GM18511 (cell line): ENCODE measurements at regions not wholly inside any gene's neighbourhood (a gene's known extent, or its start where the extent isn't known, plus 50 kb on each side); places are given as distances from the start of the nearest gene placed in this dataset.

ENCODE experiments used
- ATAC-seq: cut with Tn5 transposase; IDR thresholded peaks from one replicate; pipeline ENCODE4 v1.9.1; 2021; ENCODE audit warnings: mild to moderate bottlenecking, moderate library complexity; ENCODE audit not compliant: unreplicated experiment

DNA sequence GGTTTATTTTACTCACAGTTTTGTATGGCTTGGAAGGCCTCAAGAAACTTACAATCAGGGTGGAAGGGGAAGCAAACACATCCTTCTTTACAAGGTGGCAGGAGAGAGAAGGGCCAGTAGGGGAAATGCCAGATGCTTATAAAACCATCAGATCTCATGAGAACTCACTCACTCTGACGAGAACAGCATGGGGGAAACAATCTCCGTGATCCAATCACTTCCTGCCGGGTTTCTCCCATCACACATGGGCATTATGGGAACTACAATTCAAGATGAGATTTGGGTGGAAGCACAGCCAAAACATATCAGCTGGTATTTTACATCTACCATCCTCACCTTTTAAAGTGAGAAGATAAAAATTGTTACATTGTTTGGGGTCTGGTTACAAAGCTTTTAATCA is 427.9 kb upstream of the CDH7 start:
- no peak for ATAC-seq

DNA sequence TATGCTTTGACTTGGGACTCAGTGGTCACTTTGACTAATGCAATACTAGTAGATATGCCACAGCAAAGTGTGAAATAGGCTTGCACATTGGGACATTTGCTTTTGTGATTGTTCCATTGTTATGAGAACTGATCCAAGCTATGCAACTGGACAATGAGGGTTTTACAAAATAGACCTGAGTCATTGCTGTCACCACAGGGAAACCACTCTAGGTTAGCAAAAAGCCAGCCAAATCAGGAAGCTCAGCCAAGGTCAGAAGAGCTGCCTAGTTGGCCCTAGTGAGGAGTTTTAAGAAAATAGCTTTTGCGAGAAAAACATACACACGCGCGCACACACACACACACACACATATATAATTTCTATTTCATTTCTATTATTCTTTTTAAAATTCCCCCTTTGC is 452.4 kb upstream of the CDH7 start:
- no peak for ATAC-seq

DNA sequence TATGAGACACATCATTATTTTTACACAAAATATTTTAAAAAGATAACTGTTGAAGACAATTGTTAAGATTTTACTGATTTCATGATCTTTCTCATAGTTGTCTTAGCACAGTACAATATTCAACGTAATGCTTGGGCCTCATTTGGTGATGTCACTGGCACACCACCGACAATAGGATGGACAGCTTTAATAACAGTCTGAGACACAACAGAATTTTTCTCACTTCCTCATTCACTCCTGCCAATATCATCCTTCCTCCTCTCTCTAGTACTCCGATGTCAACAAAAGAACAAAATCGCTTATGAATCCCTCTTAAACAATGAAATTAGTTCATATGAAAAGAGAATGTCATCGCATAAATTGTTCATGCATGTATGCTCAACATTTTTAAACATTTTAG is 461.9 kb upstream of the CDH7 start:
- no peak for ATAC-seq

DNA sequence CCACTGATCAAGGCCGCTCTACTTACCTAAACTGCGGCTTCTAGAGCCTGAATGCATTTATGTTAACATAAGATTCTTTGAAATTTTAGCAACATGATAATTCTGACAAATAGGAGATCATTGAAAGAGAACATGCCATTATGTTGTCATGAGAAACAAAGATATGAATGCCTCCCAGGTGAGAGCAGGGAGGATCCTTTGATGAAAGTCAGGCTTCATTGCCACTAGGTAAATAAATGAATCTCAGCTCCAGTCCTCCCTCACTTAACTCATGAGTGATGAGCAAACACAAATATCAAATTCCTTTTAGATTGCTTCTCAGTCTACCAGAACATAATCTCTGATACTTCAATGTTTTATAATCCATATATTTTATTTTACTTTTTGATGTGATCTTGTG is 463.2 kb upstream of the CDH7 start:
- no peak for ATAC-seq

DNA sequence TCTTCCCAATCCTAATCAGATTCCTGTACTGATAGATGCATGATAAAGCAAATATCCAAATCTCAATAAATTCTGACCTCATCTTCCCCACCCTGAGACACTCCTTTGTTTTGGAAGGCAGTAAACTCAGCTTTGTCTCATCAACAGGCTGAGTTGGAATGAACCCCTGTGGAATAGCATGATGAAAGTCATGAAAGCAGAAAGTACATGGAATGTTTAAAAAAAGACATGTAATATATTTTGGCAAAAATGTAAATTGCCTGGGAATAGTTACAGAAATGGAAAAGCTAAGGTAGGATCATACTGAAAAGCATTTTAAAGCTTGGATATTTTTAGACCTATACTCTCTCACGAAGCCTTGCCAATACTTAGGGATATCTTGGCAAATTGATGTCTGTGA is 468.7 kb upstream of the CDH7 start:
- ATAC-seq = no peak

DNA sequence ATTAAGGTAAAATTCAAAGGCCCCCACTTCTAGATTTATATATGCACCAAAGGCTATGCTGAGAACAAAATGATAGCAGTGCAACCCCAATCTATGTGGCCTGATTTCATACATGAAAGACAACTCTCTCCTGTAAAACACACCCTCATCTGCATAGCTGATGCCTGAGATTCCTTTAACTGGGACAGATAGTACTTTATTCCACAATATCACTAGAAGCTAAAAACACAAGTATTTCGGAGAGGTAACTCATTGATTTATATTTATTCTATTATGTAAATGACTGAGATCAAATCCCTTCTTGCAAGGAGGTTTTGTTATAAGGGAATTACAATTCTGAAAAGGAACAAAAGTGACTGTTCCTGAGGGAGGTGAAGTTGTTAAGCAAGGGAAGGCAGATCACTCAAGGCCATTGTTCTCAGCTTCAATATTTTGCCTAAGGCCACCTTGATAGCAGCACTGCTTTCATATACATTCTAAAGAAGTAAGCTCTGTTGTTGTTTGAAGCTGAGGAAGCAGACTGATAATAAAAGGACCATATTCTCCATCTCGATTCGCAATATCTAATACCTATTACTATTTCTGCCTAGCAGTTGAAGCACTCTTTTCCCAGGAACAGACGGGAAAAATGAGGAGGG is 471.0 kb upstream of the CDH7 start:
- no peak for ATAC-seq

DNA sequence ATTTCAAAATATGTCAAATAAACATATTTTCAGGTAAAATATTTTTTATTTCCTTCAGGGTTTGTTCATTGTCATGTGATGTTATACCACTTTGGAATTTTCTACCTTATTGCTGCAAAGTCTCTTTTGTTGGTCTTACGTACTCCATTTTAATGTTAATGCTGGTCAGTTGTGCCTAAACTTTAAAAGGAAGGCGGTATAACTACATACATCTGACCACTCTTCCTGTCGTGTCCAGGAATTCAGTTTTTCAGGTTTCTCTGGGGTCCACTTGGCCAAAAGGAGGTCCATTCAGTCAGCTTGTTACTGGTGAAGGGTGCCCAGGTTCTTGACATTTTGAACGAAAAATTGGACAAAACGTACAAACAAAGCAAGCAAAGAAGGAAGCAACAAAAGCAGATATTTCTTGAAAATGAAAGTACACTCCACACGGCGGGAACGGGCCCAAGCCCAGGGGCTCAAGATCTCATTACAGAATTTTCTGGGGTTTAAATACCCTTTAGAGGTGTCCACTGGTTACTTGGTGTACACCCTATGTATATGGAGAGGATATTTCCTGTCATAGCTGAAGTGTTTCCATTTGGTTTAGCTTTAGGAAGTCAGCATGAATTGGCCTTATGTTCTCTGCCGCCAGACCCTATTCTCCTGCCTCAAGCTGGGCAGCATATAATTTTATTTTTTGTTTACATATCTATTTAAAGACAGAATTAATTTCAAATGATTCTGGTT is 471.7 kb upstream of the CDH7 start:
- ATAC-seq = no peak

DNA sequence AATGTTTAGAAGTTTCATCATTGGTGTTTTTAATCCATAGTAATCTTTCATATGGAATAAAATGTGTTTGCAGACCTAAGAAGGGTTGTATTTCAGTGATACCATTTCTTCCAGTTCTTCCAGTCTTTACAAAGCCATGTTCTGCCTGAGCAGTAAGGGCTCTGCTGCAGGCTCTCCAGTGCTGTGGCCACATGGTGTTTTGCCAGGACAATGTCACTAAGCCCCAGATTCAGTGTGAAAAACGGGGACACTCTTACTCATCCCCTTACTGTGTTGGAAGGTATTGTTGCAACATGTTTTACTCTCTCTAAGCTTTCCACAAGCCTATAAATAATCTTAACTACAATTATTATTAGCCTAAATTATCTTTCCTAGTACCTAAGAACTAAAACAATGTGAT is 481.4 kb upstream of the CDH7 start:
- ATAC-seq = no peak

DNA sequence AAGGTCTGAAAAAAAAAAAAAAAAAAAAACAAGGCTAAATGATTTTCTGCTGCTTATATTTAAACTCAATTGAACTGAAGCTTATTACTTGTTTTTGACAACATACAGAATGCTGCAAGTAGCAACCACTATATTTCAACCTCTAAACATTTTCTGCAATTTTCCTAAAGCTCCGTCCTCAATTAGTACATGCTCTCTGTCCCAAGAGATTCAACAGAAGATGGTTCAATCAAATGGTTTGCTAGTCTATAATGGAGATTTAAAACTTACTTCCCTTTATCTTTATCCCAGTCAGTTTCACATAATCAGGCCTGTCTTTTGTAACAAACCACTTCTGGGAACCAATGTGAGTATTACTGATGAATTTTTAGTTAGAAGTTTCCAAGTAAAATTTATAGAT is 485.1 kb upstream of the CDH7 start:
- no peak for ATAC-seq

DNA sequence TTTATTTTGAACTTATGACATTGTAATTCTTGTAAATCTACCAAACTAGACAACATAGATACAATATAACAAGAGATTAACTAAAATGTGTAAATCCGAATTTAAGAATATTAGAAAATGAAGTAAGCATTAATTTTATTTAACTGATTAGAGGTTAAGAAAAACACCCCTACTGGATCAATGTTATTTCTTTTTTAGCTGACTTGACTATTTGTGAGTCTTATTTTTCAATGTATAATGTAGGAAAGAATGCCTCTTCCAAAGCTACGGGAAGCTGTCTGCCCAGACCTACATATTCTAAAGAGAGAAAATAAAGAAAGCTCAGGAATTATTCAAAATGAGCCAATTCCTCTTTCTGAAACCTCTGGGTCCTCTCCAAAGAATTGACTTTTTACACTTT is 490.8 kb upstream of the CDH7 start:
- no peak for ATAC-seq

DNA sequence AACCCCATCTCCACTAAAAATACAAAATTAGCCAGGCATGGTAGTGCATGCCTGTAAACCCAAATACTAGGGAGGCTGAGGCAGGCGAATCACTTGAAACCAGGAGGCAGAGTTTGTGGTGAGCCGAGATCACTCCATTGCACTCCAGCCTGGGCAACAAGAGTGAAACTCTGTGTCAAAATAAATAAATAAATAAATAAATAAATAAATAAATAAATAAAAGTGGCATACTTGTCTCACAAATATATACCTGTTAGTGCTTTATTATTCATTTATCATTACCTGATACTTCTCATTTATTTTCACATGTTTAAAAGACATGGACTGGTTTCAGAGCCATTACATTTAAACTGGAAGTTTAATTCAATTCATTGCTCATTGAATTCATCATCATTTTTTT is 491.4 kb upstream of the CDH7 start:
- ATAC-seq = no peak

DNA sequence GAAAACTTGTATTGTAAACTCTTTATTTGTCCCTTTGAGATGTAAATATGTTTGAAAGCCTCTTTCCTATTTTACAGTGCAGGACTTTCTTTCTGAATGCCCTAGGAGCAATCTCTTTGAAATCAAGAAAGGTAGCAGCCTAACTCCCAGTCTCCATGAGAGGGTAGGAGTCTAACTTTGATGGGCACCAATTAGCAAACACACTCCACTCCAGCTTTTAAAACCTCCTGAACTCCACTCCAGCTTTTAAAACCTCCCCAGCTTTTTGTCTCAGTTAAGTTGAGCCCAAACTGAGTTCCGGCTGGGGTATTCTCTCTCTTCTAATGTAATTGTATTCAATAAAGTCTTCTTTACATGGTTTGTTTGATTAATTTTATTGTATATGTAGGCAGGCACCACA is 493.7 kb upstream of the CDH7 start:
- ATAC-seq = no peak

DNA sequence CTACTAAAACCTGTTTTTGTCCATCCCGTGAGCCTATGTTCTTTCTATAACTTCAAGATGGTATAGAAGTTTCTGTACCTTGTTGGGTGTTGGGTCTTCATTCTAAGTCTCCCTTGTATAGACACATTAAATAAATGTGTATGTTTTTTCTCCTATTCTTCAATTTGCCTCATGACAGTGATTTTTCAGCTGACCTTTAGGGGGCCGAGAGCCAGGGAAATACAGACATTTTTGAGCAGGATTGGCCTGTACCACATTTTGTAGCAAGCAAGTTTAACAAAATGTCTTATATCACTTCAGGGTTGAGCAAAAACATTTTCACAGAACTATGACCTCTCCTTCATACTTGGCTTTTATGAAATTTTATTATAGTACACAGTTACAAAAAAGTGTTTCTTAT is 495.4 kb upstream of the CDH7 start:
- ATAC-seq = no peak

DNA sequence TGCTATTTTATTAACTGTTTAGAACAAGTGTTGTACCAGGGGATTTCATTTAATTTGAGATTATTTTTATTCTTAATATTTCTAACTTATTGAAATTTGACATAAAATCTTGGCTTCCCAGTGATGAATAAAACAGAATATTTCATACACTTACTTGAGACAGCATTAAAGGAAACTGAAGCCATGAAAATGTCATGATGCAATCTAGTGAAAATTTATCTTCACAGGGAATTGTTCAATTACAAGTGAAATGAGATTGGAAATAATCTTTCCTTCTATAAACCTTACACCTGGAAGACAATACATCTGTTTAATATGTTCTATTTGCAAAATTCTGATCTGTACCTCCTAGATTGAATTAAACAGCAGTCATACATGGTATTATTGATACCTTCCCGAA is 511.0 kb upstream of the CDH7 start:
- no peak for ATAC-seq

DNA sequence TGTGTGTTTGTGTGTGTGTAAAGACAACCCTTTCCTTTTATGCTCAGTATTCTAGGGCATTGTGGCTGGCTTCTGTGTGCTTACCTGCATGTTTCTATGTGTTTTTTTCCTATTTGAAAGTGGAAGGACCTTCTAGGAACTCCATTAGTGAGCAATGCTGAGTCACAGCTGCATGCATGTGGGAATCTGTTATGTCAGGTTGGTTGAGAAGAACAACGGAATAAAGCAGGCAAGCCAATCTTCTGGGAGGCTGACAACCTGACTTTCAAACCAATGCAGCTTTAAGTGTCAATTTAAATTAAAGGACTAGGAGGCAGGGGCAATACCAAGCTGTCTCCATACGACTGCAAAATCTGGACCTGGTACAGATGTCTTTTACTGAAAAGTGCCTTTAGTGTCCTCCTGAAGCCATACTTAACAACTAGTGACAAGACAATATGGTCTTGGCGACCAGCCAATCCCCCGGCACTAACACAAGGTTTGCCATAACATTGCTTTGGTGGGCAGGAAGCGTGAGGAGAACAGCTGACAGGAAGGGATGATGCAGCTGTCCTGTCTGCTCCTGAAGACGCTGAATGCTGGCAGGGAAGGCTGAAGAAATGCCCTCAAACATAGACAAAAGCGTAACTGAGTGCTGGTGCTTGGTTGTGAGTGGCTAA is 514.7 kb upstream of the CDH7 start:
- no peak for ATAC-seq

DNA sequence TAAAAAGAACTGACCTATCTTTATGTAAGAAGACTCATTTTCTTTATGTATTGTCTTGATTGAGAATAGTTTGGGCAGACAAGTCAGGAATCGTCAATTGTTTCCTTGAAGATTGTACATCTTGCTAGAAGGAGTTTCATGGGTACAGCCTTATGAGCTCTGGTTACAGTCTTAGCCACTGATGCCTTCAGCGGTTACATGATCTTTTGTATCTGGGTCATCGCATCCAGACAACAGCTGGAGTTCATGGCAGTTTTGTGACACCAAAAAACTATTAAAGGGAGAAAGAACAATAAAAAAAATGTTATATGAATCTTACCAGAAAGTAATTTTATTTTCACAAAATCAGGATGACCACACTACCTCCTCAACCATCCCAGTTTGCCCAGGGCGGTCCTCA is 520.5 kb upstream of the CDH7 start:
- ATAC-seq = no peak

DNA sequence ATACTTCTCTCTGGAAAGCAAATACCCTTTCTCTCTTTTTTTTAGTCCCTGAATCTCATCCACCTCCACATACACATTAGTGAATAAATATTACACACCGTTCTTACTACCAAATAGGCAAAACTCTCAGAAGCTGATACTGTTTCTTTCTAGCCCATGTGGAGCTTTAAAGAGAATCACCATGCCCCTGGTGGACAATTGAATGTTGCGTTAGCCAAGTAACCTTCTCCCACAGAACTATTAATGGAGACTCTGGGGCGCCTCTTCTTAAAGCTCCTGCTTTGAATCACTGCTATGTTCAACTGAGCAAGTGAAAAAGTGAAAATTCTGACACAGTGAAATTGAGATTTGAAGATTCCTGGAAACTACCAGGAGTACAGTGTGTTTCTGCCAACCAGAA is 522.8 kb upstream of the CDH7 start:
- ATAC-seq = no peak

DNA sequence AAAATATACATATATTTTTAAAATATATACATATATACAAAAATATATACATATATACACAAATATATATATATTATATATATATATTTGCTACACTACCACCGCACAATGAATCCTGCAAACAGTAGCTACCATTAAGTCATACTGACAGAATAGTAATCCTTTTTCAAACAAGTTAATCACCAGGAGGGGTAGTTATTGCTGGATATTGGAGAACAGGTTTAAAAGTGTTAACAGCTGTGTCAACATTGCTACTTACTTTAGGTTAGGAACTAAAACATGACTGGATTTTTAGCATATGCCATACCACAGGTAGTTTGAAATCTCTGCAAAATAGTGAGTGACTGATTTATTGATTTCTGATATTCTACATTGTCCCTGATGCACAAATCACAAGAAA is 529.1 kb upstream of the CDH7 start:
- no peak for ATAC-seq

DNA sequence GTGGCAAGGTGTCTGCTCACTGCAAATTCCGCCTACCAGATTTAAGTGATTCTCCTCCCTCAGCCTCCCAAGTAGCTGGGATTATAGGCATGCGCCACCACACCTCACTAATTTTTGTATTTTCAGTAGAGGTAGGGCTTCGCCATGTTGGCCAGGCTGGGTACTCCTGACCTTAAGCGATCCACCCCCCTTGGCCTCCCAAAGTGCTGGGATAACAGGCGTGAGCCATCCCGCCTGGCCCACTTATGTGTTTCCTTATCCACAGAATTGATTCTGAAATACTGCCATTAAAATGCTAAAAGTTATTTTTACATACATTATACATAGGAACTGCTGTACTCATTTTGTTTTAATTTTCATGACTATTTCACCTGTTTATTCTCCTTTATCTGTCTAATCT is 529.7 kb upstream of the CDH7 start:
- no peak for ATAC-seq

DNA sequence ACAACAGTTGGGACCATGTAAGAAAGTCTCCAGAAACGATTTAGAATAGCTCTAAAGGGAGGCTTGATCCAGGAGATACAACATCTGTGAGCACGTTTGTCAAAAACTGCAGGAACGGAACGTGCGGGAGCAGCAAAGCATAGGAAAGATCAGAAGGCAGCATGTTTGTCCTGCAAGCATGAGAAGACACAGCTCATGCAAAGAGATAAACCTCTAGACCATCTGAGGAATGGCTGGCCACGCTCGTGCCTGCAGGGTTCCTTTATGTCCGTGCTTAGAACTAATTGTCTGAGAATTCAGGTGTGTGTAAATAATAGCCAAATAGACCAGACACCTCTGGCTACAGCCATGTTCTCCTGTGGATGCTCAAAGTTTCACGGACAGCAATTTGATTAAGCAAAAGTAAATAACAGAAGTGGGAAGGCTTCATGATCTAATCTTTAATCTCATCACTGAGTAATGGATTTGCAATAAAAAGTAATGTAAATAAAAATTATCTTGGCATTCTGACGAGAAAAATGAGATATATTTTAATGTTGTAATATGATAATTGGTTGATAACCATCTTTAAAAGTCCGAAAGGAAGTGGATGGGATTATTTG is 534.8 kb upstream of the CDH7 start:
- no peak for ATAC-seq

DNA sequence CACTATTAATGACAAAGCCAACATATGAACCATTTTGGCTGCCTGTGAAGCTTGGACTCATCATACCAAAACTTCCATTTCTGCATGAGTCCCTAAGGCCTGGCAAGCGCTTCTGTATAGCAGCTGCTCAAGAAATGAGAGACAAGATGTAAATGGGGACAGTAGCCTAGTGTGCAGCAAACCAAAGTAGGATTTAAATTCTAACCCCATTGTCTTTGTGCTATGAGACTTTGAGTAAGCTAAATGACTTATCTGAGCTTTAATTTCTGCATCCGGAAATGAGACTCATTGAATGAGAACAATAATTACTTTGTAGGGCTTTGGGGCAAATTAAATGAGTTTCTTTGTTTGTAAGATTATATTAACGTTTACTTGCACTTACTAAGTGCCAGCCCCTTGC is 536.4 kb upstream of the CDH7 start:
- ATAC-seq = no peak
